ENCODE measurements at regions not wholly inside any gene's neighbourhood (a gene's known extent, or its start where the extent isn't known, plus 50 kb on each side); places are given as distances from the start of the nearest gene placed in this dataset.
A peak's percentile ranks its signal among the peaks of the same experiment; 100 is the strongest.

- DNase-seq (ENCODE audit: low read depth in 3 of 3, low spot score in 2 of 3): no peak
Observed at GRCh38 chr9:80881940-80882339, 807.4 kb downstream of the TLE1 start.

GRCh38 chr9:80881320-80881719 is 808.0 kb downstream of the TLE1 start:
- no peak for DNase-seq (ENCODE audit: low read depth in 3 of 3, low spot score in 2 of 3)

DNA sequence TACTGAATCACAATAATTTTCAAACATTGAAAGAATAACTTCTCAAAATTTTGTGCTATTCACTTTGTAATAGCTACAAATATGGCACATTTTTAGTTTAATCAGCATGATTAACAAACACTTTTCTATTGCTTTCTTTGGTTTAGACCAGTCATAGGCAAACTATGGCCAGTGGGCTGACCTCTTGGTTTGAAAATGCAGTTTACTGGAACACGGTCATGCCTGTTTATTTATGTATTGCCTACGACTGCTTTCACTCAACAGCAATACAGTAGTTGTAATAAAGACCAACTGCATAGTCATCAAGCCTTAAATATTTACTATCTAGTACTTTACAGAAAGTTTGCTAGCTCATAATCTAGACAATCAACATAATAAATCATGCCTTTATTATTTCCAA is 810.8 kb downstream of the TLE1 start:
- no peak for DNase-seq (ENCODE audit: low read depth in 3 of 3, low spot score in 2 of 3)

DNA sequence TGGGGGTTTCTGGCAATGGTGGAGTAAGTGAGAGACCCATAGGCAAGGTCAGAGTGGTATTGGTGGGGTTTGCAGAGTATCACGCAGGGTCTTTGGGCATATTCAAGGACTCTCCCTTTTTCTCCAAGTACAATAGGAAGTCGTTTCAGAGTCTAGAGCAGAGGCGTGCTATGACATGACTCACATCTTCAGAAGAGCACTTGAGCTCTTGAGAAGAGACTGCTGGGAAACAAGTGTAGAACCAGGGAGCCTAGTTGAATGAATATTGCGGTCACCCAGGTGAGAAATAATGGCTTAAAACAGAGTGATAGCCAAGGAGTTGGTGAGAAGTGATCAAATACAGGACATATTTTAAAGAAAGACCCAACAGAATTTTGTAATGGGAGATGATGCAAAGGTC is 813.4 kb downstream of the TLE1 start:
- no peak for DNase-seq (ENCODE audit: low read depth in 3 of 3, low spot score in 2 of 3)

- DNase-seq (ENCODE audit: low read depth in 3 of 3, low spot score in 2 of 3): no peak
Observed at GRCh38 chr9:80874276-80874675, 815.1 kb downstream of the TLE1 start.

DNA sequence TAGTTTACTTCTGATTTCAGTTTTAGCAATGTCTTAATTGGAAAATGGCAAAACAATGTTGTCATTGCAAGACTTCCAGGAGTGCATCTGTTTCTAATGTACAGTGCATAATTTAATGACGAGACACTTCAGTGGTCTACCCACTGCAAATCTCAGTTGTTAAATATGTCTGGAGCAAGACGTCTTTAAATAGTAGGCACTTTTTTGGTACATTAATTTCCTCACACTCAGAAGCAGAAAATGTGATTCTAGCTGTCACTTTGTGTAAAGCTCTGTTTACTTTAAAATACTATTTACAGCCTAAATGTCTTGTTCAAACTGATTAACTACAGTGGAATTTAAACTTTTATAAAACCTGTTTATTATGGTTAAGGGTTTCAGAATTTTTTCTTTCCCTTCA is 815.5 kb downstream of the TLE1 start:
- no peak for DNase-seq (ENCODE audit: low read depth in 3 of 3, low spot score in 2 of 3)

GRCh38 chr9:80871596-80871995 is 817.8 kb downstream of the TLE1 start:
- DNase-seq (ENCODE audit: low read depth in 3 of 3, low spot score in 2 of 3): no peak

DNA sequence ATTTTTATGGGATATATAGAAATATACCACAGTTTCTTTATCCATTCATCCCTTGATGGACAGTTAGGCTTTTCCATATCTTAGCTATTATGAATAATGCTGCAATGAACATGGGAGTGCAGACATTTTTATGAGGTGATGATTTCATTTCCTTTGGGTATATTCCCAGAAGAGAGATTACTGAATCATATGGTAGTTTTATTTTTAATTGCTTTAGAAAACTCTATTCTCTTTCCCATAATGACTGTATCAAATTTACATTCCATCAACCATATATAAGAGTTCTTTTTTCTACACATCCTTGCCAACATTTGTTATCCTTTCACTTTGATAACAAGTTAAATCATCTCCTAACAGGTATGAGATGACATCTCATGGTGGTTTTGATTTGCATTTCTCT is 821.6 kb downstream of the TLE1 start:
- no peak for DNase-seq (ENCODE audit: low read depth in 3 of 3, low spot score in 2 of 3)

- DNase-seq (ENCODE audit: low read depth in 3 of 3, low spot score in 2 of 3): no peak
Observed at GRCh38 chr9:80866576-80867227, 822.6 kb downstream of the TLE1 start.

DNA sequence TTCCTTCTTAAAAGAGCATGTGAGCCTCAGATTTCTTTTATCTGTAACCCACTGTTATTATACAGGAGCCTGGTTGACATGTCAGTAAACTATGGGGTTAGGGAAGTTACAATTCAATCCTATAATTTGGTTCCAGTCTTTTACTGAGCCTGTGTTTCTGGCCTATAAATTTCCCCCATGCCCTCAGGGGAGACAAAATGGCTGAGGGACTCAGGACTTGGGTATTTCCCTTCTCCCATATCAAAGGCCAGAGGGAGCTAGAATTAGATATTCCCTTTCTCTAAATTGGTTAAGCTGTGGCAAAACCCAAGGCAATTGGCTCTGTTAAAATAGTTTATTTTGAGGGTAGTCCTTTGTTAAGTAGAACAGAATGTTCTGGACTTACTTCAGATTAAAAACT is 823.2 kb downstream of the TLE1 start:
- DNase-seq (ENCODE audit: low read depth in 3 of 3, low spot score in 2 of 3): no peak

DNA sequence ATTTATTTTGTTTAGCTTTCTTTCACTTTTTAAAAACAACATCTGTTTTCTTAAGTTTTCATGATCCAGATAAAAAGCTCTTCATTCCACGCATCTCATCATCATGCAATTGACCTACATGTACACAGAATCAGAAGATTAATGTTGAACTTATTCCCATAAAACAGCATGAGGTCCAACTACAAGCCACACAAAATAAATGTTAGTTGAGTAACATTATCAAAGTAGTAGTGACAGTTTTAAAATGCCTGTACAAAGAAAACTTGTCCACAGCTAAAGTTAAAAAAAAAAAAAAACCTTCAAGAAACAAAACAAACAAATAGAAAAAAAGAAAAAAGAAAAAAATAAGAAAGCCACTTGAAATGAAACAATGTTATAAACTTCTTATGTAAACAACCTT is 846.3 kb downstream of the TLE1 start:
- no peak for DNase-seq (ENCODE audit: low read depth in 3 of 3, low spot score in 2 of 3)

GRCh38 chr9:80842389-80842788 is 847.0 kb downstream of the TLE1 start:
- no peak for DNase-seq (ENCODE audit: low read depth in 3 of 3, low spot score in 2 of 3)

DNA sequence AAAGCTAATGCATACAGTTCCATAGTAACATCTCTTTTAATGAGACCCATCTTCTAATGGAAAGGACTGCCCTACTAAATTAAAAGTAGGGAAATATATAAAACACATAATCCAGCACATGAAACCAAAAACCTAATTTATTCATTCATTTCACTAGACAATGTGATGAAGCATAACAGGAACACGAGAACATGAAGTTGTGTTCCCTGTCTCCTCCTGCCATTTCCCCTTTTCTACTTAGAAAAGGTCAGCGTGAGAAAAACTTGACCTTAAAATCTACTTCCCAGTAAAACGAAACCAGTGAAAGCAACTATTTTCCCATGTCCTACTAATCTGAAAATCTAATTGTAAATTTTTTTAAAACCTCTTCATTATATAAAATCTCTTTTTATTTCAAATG is 847.5 kb downstream of the TLE1 start:
- DNase-seq (ENCODE audit: low read depth in 3 of 3, low spot score in 2 of 3): no peak

GRCh38 chr9:80839821-80840675 is 849.3 kb downstream of the TLE1 start:
- no peak for DNase-seq (ENCODE audit: low read depth in 3 of 3, low spot score in 2 of 3)

- DNase-seq (ENCODE audit: low read depth in 3 of 3, low spot score in 2 of 3): no peak
Observed at GRCh38 chr9:80836013-80836412, 853.3 kb downstream of the TLE1 start.

DNA sequence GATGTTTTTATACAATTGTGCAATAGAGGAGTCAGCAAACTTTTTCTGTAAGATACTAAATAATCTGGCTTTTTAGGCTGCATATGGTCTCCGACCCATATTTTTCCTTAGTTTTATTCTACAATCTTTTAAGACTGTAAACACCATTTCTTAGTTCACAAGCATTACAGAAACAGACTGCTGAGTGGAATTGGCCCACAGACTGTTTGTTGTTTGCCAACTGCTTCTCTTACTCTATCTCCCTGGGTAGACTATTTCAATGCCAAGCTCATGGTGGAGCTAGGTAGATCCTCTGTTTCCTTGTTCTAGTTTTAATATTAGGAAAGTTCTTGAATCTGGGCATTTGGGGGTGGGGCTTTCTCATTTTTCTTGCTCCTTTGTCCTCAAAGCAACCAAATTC is 857.6 kb downstream of the TLE1 start:
- no peak for DNase-seq (ENCODE audit: low read depth in 3 of 3, low spot score in 2 of 3)

- no peak for DNase-seq (ENCODE audit: low read depth in 3 of 3, low spot score in 2 of 3)
Observed at GRCh38 chr9:80811656-80812055, 877.7 kb downstream of the TLE1 start.

DNA sequence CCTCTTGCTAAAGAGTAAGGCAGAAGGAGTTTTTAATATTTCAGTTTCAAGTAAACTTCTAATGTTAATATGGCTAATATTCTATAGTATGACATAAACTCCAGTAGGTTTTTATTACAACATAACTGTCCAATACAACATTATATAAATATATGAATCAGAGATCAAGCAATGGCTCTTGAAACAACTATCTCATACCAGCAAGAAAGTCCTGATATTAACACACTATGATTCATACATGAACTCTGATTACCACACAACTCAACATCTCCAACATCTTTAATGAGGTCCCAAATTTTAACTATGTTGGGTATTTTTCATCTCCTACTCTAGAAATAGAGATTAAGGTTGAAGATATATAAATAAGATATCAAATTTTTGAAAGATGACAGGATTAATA is 878.3 kb downstream of the TLE1 start:
- DNase-seq (ENCODE audit: low read depth in 3 of 3, low spot score in 2 of 3): no peak

GRCh38 chr9:80806671-80807070 is 882.7 kb downstream of the TLE1 start:
- DNase-seq (ENCODE audit: low read depth in 3 of 3, low spot score in 2 of 3): no peak

DNA sequence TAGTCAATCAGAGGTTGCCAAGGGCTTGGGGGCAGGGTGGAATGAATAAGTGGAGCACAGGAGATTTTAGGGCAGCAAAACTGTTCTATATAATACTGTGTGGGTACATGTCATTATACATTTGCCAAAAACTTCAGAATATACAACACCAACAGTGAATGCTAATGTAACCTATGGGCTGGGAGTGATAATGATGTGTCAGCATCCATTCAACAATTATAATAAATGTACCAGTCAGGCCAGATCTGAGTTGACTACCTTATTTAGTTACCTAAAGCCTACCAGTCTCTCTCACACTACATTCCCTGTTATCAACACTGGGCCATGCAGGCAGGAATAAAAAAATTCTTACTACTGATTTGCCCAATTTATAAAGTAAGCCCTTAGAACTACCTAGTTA is 884.5 kb downstream of the TLE1 start:
- no peak for DNase-seq (ENCODE audit: low read depth in 3 of 3, low spot score in 2 of 3)

DNA sequence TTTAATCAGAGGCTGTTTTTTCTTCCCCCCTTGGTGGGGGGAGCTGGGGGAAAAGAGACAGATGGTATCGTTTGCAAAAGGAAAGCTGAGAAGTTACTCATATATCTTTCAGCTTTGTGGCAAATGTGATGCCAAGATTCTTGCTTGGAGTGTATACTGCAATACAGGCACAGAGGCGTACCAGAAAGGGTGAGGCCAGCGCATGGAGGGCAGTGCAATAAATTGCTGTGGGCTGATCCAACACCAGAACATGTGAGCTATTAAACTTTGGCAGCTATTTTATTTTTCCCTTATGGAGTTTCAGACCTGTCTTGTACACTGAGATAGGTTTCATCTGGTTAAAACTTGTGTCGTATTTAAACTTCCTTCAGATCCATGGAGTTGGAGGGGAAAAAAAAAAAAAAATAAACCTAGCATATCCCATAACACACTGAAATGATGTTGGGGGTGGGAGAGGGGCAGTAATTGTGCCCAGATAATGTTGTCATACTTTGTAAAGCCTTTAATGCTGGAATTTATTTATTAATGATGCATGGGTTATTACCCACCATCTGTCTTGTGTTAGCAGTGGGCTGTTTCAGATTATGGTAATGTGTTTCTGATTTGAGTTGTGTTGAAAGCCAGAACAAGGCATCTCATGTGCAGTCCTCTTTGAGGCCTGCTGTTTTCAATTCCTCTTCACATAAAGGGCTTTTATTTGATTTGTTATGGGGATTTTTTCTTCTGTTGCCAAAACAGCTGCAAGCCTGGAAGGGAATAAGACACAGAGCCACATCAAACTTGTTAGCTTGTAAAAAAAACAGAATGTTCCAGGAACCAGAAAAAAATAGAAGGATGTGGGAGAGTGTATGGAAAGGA is 891.3 kb downstream of the TLE1 start:
- DNase-seq (ENCODE audit: low read depth in 3 of 3, low spot score in 2 of 3): peak; percentile 74 to 77 (median 74)
